ENCODE measurements at regions not wholly inside any gene's neighbourhood (a gene's known extent, or its start where the extent isn't known, plus 50 kb on each side); places are given as distances from the start of the nearest gene placed in this dataset.

DNA sequence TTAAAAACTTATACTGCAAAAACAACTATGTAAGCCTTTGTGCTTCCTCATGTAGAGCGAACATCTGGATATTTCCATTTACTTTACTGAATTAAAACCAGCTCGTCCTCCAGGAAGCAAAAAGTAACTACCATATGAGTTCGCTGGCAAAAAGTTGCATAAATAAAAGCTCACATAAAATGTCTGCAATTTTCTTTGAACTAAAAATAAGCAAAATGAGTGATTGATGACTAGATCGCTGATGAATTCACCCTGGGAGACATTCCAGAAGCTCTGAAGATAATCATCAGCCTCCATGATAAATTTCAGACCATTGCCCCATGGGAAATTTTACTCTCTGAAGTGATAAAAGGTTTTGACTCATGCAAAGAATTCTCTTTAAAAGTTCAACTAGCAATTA is 67.3 kb upstream of the SACS start:
- Histone ChIP-seq H3K9me1 (replicated peaks; ENCODE audit: control insufficient read depth, extremely low read depth, insufficient read depth, low read length) (no peaks in the 10 kb centered on the region), H4K20me1 (replicated peaks; ENCODE audit: control insufficient read depth, extremely low read depth, insufficient read depth, low read length) (no peaks in the 10 kb centered on the region), H3K9me3 (replicated peaks; ENCODE audit: control insufficient read depth, insufficient read depth, low read length) (no peaks in the 10 kb centered on the region), H3K79me2 (ENCODE audit: control insufficient read depth, insufficient read depth, low read length) (no peaks in the 10 kb centered on the region), H3K27me3 (ENCODE audit: control insufficient read depth in 2 of 2, insufficient read depth in 2 of 2, low read length in 2 of 2) (peaks cover 0 to 10% of the 10 kb centered on the region in 2 experiments), H3K4me1 (ENCODE audit: control insufficient read depth, extremely low read depth, insufficient read depth, low read length) (no peaks in the 10 kb centered on the region), H3K27ac (ENCODE audit: insufficient read depth, low read depth, low read length) (no peak overlapping the region), H3K4me3 (replicated peaks in 1 of 3; ENCODE audit: insufficient read depth in 1 of 3, low read depth in 1 of 3, low read length in 3 of 3) (no peak overlapping the region), H3K9ac (replicated peaks; ENCODE audit: extremely low read depth, insufficient read depth, low read length) (no peak overlapping the region), H3K36me3 (ENCODE audit: control insufficient read depth in 2 of 2, extremely low read depth in 1 of 2, insufficient read depth in 2 of 2, low read length in 2 of 2) (no peaks in the 10 kb centered on the region), H2AFZ (ENCODE audit: low read depth, low read length) (no peak overlapping the region), H3K4me2 (ENCODE audit: insufficient read depth, low read length) (no peak overlapping the region)
- POLR2A ChIA-PET = no interaction called here
- CTCF ChIA-PET = no interaction called here
- dilution Hi-C loops (cut with MboI; ENCODE audit: extremely low pct_ligation_motif_present, low sequenced_read_pairs) = no loop called here
- no peak for DNase-seq (ENCODE audit: low read depth, low spot score)
- TF ChIP-seq JUN (IDR thresholded peaks at IDR 0.05; ENCODE audit: borderline replicate concordance, insufficient read depth, insufficient read length, low read depth) (no peak), POLR2A (IDR thresholded peaks at IDR 0.05; ENCODE audit: low read depth, low read length) (no peak), FOS (IDR thresholded peaks at IDR 0.05; ENCODE audit: borderline replicate concordance, insufficient read depth, low read length) (no peak), POLR2AphosphoS5 (IDR thresholded peaks at IDR 0.05; ENCODE audit: insufficient read depth, low read depth, low read length) (no peak), EZH2 (IDR thresholded peaks at IDR 0.05; ENCODE audit: borderline replicate concordance, low read depth, low read length, severe bottlenecking) (no peak)
- TF ChIP-seq, protein P1, sequence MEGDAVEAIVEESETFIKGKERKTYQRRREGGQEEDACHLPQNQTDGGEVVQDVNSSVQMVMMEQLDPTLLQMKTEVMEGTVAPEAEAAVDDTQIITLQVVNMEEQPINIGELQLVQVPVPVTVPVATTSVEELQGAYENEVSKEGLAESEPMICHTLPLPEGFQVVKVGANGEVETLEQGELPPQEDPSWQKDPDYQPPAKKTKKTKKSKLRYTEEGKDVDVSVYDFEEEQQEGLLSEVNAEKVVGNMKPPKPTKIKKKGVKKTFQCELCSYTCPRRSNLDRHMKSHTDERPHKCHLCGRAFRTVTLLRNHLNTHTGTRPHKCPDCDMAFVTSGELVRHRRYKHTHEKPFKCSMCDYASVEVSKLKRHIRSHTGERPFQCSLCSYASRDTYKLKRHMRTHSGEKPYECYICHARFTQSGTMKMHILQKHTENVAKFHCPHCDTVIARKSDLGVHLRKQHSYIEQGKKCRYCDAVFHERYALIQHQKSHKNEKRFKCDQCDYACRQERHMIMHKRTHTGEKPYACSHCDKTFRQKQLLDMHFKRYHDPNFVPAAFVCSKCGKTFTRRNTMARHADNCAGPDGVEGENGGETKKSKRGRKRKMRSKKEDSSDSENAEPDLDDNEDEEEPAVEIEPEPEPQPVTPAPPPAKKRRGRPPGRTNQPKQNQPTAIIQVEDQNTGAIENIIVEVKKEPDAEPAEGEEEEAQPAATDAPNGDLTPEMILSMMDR (IDR thresholded peaks at IDR 0.05; ENCODE audit: extremely low read depth in 1 of 2, insufficient read depth in 1 of 2, low read depth in 1 of 2, low read length in 2 of 2) = no peak
- FAIRE-seq = no peak
- BruUV-seq (replicated peaks) = no TSS peak
- intact Hi-C loops (cut with micrococcal nuclease) = no loop called here

DNA sequence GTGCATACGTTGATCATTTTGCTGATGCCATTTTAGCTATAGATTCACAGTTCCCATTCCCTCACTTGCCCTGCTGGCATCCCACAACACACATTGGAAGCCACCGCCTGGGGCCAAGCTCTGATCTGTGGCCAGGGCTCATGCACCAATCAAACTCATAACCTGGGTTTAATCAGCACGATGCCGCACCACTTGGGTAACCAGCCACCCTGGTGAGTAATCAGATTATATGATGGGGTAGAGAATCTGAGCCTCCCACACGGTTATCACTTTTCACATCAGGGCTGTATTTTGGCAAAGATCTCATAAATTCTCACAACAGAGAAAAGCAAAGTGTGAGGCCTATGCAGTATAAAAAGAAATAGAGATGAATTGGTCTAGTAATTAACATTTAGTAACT is 66.0 kb upstream of the TNFRSF19 start:
- ChIA-PET POLR2A (no interaction called here), CTCF (no interaction called here)
- Histone ChIP-seq H3K9me1 (replicated peaks; ENCODE audit: control insufficient read depth, extremely low read depth, insufficient read depth, low read length) (no peaks in the 10 kb centered on the region), H3K79me2 (ENCODE audit: control insufficient read depth, insufficient read depth, low read length) (no peaks in the 10 kb centered on the region), H3K27ac (ENCODE audit: insufficient read depth, low read depth, low read length) (no peak overlapping the region), H4K20me1 (replicated peaks; ENCODE audit: control insufficient read depth, extremely low read depth, insufficient read depth, low read length) (no peaks in the 10 kb centered on the region), H3K9ac (replicated peaks; ENCODE audit: extremely low read depth, insufficient read depth, low read length) (no peak overlapping the region), H3K4me3 (replicated peaks in 1 of 3; ENCODE audit: insufficient read depth in 1 of 3, low read depth in 1 of 3, low read length in 3 of 3) (no peak overlapping the region), H3K4me1 (ENCODE audit: control insufficient read depth, extremely low read depth, insufficient read depth, low read length) (no peaks in the 10 kb centered on the region), H3K27me3 (ENCODE audit: control insufficient read depth in 2 of 2, insufficient read depth in 2 of 2, low read length in 2 of 2) (peaks cover 0 to 7% of the 10 kb centered on the region in 2 experiments), H3K36me3 (ENCODE audit: control insufficient read depth in 2 of 2, extremely low read depth in 1 of 2, insufficient read depth in 2 of 2, low read length in 2 of 2) (no peaks in the 10 kb centered on the region), H3K9me3 (replicated peaks; ENCODE audit: control insufficient read depth, insufficient read depth, low read length) (no peaks in the 10 kb centered on the region), H2AFZ (ENCODE audit: low read depth, low read length) (no peak overlapping the region), H3K4me2 (ENCODE audit: insufficient read depth, low read length) (no peak overlapping the region)
- BruUV-seq (replicated peaks) = no TSS peak
- TF ChIP-seq, protein P1 (IDR thresholded peaks at IDR 0.05; ENCODE audit: extremely low read depth in 1 of 2, insufficient read depth in 1 of 2, low read depth in 1 of 2, low read length in 2 of 2) = no peak
- TF ChIP-seq, protein P2, sequence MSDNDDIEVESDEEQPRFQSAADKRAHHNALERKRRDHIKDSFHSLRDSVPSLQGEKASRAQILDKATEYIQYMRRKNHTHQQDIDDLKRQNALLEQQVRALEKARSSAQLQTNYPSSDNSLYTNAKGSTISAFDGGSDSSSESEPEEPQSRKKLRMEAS (IDR thresholded peaks at IDR 0.05; ENCODE audit: insufficient read depth, insufficient read length) = no peak
- TF ChIP-seq POLR2A (IDR thresholded peaks at IDR 0.05; ENCODE audit: low read depth, low read length) = no peak
- no peak for TF ChIP-seq JUN (IDR thresholded peaks at IDR 0.05; ENCODE audit: borderline replicate concordance, insufficient read depth, insufficient read length, low read depth)
- no peak for TF ChIP-seq GATA2 (IDR thresholded peaks at IDR 0.05; ENCODE audit: insufficient read depth, insufficient read length, low read depth, low read length)
- no peak for TF ChIP-seq POLR2AphosphoS5 (IDR thresholded peaks at IDR 0.05; ENCODE audit: insufficient read depth, low read depth, low read length)
- no peak for TF ChIP-seq EZH2 (IDR thresholded peaks at IDR 0.05; ENCODE audit: borderline replicate concordance, low read depth, low read length, severe bottlenecking)
- TF ChIP-seq MYC (IDR thresholded peaks at IDR 0.05; ENCODE audit: low read depth, low read length) = no peak
- DNase-seq (ENCODE audit: low read depth, low spot score) (no peak), FAIRE-seq (no peak)
- intact Hi-C loops (cut with micrococcal nuclease) (no loop called here), dilution Hi-C loops (cut with MboI; ENCODE audit: extremely low pct_ligation_motif_present, low sequenced_read_pairs) (no loop called here)

Data from endothelial cell of umbilical vein (primary cell).